ENCODE measurements at regions not wholly inside any gene's neighbourhood (a gene's known extent, or its start where the extent isn't known, plus 50 kb on each side); places are given as distances from the start of the nearest gene placed in this dataset.

DNA sequence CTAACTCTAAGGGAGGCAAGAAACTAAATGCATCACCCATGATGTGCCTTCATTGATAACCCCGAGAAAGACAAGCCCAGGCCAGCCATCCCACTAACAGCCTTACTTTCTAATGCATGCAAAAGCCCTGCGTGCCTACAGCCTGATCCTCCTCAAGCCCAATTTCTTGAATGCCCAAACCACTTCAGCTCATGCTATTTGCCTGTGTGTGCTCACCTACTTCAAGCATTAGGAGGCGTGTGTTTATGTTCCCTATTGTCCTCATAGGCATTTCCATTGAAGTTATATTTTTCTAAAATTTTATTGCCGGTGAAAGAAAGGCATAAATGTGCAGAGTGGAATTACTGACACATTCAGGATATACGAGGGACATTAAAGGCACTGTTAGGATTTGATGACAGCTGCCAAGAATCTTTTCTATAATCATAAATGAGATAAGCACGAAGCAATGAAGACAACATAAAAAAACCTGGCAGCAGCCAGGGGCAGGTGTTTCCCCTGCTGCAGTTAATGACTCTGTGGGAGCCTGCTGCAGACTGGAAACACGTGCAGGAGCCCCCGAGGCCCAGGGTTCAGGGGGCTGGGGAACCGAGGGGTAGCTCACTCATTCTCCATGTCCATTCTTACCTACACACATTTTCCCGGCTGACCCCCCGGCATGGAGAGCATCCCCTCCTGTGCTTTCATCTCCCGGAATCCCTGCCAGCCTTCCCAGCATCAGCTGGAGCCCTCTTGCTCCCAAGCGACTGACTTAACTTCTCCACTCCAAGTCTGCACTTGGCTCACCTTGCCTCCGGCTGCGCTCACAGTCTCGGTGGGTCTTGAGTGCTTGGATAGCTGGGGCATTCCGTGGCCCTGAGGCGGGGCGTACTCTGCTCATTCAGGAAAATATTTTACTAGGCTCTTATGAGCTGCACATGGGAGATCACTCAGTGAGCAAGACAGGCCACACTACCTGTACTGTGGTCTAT, 292.3 kb upstream of the SIX2 start:
- DNase-seq (ENCODE audit: low read depth in 2 of 2), result no peak

DNA sequence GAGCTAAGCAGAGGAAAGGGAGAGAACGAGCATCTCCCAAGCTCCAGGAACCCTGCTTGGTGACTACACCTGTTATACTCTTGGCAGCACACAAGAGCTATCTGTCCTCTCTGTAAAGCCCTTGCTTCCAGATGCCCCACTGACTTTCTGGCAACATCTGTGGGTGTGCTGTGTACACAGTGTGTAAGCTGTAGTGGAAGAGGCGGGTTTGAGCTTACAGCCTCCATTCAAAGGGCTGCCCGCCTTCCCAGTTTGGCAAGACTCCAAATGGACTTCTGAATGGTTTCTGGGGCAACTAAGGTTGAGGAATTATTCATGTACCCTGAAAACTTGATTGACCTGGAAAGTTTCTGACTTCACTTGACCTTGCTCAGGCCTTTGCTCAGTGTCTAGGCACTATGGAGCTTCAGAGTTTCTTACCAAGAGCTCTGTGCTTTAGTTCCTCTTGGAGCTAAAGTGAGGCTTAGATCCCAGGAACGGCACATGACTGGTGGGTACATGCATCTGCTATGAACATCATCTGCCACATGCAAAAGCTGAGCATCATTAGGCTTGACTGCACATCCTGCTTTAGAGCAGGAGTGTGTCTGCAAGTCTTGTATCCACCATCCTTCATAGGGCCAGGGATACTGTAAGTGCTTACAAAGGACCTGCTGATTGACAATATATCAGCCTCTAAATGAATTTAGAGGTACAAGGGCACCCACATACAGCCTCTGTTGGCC, 290.9 kb upstream of the SIX2 start:
- DNase-seq (ENCODE audit: low read depth in 2 of 2), result no peak

DNA sequence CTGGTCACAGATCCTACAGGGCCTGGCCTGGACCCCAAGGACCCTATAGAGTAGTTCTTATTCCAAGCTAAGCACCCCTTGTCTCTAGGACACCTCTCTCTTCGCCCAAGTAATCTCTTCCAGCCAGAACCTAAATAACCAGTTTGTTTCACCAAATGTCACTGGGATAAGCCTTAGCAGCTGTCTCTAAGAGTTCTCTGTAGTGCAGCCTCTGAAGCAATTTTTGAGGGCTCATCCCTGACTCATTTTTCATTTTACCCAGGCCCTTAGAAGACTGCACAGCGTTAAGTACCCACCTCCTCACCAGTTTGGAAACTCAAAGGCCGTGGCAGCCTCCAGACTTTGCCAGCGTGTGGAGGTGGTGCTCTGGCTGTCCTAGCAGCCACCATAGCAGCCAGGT, 290.1 kb upstream of the SIX2 start:
- DNase-seq (ENCODE audit: low read depth in 2 of 2), result no peak

DNA sequence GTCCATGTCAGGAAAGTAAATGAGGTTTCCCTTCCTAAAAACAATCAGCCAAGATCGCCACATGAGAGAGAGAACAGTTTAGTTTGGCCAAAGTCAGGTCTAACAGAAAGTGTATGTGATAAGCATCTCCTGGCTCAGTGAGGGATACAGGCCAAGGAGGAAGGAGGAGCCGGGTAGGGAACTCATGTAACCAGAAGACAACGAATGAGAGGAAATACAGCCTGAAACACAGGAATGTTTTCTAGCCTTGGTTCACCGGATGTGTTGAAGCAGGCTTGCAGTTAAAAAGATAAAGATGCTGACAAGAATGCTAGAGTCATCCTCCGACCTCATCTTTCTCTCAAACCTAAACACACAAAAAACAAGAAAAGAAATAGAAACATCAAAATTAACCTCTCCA, 283.9 kb upstream of the SIX2 start:
- DNase-seq (ENCODE audit: low read depth in 2 of 2), result no peak

DNA sequence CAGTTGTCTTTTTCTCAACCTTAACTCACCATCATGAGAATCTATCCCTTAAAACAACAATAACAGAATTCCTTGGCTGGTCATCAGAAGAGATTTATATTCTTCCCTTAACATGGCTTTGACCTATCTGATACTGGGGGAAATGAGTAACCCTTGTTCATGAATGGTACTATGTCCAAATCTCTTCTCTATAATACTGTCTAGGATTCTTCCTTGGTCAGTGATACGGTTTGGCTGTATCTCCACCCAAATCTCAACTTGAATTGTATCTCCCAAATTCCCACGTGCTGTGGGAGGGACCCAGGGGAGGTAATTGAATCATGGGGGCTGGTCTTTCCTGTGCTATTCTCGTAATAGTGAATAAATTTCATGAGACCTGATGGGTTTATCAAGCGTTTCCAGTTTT, 282.0 kb upstream of the SIX2 start:
- no peak for DNase-seq (ENCODE audit: low read depth in 2 of 2)

DNA sequence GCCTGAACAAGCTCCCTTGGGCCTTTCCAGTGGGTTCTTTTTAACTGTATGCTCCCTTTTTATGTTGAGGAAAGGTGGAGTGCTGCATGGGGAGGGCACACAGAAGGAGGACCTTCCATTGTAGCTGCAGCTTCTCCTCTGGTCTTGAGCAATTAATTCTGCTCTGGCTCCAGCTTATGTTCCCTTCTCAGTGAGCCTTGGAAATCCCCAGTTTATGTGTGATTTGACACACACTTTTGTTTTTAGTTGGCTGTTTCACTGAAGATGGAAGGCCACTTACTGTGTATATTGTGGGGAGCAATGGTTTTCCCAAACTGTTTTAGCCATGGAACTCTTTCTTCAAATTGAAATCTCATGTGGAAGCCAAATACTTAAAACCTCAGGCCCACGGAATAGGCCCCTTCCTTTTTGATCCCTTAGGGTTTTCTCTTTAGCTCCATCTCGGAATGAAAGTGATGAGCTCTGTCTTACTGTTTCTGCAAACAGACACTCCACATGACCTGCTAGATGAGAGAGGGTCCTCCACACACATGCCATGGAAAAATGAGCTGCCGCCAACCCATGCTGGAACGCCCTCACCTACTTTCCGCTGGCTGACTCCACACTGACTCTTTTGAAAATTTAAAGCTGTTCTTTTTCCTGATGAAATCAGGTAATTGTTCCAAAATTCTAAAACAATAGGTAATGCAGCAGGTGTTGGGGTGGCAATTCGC, 280.9 kb upstream of the SIX2 start:
- no peak for DNase-seq (ENCODE audit: low read depth in 2 of 2)

DNA sequence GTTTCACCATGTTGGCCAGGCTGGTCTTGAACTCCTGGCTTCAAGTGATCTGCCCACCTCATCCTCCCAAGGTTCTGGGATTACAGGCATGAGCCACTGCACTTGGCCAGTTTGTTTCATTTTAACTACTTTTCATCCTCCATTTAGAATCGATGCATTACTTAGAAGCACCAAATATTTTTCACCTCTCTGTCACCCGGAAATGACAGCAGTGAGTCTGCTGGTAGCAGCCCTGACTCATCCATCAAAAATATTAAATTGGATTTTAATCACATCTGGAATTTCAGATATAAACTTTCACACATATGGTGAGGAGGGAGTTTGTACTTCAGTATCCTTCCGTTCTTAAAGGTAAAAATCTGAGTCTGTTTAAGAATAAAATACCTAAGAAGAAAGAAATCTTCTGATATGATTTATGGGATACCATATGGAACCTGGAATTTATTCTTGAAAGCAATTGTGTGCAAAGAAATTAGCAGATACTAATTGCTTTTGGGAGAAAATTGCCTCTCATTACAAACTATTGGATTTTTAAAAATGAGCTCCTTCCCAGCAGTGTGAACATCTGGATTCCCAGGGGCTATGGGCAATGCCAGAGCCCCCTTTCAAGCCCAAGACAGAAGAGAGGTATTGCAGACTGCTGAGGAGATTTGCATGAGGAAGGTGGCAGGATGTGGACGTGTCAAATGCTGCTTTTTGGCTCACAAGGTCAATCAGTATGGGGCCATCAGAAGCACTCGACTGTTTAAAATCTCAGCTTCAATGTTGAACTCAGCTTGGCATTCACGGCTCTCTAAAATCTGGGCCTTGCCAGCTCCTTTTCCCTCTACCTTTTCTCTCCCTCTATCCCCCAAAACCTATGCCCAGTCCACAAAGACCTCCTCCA, 279.5 kb upstream of the SIX2 start:
- DNase-seq (ENCODE audit: low read depth in 2 of 2), result no peak

DNA sequence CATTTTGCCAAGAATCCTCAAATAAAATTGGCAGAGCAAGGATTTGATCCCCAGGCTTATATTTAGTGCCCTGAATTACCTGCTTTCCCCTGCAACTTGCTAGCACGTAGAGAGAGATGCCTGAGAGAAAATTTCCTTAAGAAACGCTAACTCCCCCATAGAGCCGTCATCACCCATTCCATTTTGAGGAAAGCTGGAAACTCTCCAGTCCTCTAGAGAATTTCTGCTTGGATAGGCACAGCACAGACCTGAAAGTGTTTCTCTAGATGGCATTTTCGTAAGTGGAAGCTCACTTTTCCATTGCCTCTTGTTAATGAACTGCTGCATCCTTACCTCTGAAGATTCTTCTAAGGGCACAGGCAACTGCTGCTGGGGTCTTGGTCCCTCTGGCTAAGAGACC, 277.8 kb upstream of the SIX2 start:
- no peak for DNase-seq (ENCODE audit: low read depth in 2 of 2)

DNA sequence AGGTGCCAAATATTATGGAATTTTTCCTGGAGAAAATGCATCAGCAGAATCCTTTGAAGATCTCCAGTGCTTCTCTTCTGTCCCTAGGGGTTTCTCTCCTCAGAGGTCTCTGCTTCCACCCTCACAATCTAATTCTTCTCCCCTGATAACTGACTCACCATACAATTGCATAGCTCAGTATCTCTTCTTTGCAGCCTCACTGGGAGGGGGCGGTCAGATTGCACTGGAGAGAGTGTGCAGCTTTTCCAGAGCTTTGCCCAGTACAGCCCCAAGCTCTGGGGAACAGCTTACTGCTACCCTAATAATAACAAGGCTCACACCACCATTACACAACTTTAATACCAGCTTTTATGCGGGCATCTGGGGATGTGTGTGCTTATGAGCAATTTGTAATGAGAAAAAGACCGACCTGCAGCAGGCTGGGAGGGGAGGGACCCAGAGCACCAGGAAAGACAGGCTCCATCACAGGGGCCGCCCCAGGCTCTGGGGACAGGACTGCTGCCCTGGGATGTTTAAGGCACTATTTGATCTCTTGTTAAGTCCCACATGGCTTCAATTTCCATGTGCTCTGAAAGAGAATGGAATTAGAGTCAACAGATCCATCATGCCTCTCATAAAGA, 276.6 kb upstream of the SIX2 start:
- DNase-seq (ENCODE audit: low read depth in 2 of 2), result no peak

DNA sequence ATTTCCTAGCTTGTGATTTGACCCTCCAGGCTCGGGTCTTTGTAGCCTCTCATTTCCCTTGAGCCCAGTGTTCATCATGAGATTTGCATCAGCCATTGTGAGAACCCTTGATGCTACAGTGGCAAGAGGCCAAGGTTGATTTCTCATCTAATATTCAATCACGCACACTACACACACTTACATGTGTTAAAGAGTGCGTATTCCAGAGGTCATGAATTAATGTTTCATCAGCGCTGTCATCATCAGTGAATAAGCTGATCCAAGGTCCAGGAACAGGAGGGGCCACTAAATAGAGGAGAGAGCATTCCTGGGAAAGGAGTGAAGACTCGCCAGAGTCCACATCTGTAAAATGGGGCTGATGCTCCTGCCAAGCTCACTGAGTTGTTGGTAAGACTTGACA, 276.1 kb upstream of the SIX2 start:
- DNase-seq (ENCODE audit: low read depth in 2 of 2), result no peak

DNA sequence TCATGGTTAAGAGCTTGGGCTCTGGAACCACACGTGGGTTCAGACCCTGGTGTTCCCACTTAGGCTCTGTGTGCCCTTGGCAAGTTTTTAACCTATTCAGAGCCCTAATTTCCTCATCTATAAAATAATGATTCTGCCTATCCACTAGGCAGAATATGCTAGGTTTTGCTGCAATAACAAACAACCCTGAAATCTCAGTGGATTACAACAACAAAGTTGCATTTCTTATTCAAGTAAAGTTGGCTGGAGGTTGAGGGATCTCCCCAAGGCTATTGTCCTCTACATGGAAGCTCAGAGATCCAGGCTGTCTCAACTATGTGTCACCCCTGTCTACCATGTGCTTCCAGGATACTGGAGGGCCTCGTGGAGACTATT, 275.4 kb upstream of the SIX2 start:
- DNase-seq (ENCODE audit: low read depth in 2 of 2), result no peak

DNA sequence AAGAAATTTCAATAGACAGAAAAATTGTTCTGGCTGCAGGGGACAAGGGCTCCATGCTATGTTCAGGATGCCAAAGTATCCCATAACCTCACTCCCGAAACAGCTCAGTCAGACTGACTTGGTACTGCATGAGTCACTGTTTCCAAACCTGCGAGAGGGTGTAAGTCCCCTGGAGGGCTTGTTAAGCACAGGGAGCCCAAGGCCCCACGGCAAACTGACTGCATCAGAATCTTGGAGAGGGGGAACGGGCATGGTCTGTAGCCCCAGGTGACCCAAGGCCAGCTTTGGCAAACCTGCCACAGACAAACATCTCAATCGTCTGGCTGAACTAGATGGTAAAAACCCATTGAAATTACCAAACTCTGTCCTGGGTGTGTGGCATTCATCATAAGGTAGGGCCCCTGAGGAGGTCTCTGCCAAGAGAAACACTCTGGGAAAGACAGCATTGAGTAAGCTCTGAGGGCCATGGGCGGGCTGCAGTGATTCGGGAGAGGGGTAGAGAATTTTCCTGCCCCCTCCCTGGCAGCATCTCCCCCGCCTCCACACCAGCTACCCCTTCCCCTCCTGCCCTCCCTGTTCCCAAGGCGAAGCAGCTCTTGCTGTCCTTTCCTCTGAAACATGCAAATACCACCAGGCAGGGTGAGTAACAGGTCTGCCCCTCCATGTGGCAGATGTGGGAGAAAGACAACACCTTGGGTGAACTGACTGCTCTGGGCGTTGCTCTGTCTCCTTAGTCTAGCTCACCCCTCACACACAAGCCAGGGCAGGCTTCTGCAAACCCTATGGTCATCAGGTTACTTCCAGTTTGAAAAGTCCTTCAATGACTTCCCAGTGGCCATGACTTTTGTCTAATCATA, 274.7 kb upstream of the SIX2 start:
- DNase-seq (ENCODE audit: low read depth in 2 of 2), result no peak

DNA sequence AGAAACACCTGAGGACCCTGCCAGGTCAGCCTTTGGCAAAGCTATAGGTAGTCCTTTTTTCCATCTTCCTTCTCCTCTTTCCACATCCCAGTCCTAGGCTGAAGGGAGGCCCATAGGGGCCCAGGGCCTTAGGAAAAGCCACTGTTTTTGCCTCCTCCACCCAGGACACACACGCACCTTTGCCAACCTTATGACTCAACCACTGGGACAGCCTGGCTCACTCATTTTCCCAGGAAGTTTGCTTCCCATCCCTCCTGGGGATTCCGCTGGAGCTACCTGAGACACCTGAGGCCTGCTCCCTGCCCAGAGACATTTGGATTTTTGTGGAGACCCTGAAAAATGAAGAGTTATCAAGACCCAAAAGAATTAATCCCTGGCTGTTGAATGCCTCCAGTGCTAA, 273.4 kb upstream of the SIX2 start:
- no peak for DNase-seq (ENCODE audit: low read depth in 2 of 2)

DNA sequence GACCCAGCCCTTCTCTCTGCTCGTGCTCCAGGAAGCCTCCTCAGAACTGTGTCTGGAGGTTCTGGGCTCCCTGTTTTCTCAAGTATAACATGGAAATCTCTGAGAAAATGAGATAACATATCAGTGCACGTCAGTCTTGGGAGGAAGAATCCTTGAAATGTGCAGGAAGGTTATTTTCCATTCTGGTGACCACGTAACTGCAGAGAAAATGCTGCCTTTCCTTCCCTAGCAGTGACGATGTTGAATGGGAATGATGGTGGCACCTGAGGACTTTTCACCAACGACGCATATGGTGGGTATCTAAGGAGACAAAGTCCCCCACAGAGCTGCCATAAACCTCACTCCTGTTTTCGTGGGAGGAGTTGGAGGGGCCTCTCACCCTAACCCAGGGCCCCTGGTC, 272.1 kb upstream of the SIX2 start:
- no peak for DNase-seq (ENCODE audit: low read depth in 2 of 2)

DNA sequence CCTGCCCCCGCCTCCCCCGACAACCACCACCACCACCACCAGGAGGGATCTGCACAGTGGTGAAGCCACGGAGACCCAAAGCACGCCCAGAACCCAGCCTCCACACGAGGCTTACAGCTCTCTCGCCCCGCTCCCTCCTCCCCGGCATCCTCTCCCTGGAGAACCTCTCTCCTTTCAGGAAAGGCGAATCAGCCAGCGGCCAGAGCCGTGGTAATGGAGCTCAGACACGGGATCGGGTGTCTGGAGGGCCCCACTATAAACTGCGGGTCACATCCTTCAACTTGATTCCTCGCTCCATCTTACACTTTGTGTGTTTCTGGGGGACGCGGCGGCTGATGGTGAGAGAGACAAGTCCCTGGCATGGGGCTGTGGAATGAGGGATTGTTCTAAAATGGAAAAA, 271.5 kb upstream of the SIX2 start:
- DNase-seq (ENCODE audit: low read depth in 2 of 2), result no peak

DNA sequence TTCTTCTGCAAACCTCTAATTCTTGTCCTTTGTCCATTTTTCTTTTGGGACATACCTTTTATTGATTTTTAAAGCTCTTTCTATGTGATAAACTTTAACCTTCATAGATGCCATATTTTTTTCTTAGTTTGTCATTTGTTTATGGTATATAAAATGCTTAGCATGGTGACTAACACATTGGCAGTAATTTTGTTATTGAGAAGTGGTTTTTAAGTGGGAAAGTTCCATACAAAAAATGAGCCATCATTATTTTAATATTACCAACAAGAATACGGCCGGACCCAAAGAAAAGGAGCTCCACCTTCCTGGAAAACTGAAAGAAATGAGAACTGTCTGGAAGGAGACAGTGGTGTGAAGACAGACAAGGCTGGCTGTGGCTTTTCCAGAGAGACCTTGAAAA, 270.1 kb upstream of the SIX2 start:
- no peak for DNase-seq (ENCODE audit: low read depth in 2 of 2)

DNA sequence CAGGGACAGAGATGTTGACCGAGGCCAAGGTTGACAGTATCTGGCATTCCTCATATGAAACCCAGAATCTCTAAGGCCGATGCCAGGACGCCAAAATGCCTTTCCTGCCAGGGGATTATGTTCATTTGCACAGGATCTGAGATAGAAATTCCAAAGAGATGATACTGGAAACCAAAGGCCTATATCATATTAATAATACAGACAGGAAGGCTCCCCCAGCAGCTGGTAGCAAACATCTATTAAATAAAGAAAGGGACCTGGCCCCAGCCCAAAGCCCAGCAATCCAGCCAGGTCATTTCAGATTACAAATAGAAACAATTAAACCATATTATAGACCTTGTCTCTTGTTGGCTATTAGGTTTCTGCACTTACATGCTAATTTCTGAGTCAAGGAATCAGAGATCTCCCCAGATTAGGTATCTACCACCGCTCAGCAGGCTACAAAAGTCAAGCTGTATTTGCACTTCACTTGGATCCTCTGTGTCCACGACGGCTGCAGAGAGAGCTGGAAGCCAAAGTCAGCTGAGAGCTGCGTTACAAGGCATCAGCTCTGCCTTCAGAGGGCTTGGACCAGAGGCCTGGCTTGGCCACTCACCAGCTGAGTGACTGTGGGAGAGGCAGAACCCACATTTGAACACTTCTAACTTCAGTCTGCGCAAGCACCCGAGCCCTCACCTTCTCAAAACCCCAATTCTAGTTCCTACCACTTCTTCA, 269.3 kb upstream of the SIX2 start:
- no peak for DNase-seq (ENCODE audit: low read depth in 2 of 2)

DNA sequence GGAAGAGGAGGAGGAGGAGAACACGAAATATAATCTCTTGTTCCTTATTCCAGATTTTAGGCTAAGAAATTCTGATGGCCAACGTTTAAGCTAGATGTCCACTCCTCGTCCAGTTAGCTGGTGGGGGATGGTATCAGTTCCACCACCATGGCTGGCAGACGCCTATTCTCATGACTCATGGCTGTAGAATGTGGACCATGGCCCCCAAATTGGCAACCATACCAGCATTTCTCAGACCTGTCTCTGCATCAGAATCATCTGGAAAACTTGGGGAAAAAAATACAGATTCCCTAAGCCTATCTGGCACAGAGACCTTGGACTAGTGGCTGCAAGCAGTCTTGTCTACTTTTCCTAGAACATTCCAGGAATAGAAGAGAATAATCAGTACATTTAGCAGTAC, 267.7 kb upstream of the SIX2 start:
- DNase-seq (ENCODE audit: low read depth in 2 of 2), result no peak

DNA sequence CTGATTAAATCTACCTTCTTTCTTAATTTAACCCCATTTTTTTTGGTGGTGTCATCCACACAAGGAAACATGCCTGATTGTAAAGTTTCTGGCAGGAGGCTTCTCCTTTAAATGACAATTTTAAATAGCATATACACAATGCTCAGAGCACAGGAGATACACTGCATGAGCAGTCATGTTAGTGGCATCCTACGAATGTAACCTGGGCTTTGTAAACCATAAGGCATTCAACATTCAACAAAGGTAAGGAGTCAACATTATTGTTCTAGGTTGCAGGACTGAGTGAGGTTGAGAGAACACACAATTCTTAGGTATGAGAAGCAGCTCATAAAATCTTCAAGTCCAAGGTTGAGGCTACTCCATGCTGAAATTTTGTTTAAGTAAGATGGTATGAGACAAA, 266.6 kb upstream of the SIX2 start:
- no peak for DNase-seq (ENCODE audit: low read depth in 2 of 2)
